Stomach smooth muscle (tissue), 2 donors: ENCODE measurements at regions not wholly inside any gene's neighbourhood (a gene's known extent, or its start where the extent isn't known, plus 50 kb on each side); places are given as distances from the start of the nearest gene placed in this dataset.

ENCODE experiments used
- H3K27ac ChIP-seq: one replicate; pipeline ENCODE4 v1.7.0; 2013; ENCODE audit warnings: mild to moderate bottlenecking, low read length, inconsistent platforms
- H3K27me3 ChIP-seq, 2 donors: one replicate each; pipeline ENCODE4 v1.7.0; 2013; ENCODE audit warnings: low read length in 2 of 2; ENCODE audit not compliant: insufficient read depth in 2 of 2, control insufficient read depth in 1 of 2
- H3K36me3 ChIP-seq, 2 donors: one replicate each; pipeline ENCODE4 v1.7.0; 2013; ENCODE audit warnings: low read length in 2 of 2; ENCODE audit not compliant: control insufficient read depth in 2 of 2, insufficient read depth in 2 of 2
- H3K4me1 ChIP-seq: one replicate; pipeline ENCODE4 v1.7.0; 2013; ENCODE audit warnings: low read length; ENCODE audit not compliant: control insufficient read depth, insufficient read depth
- H3K4me3 ChIP-seq, 2 donors: one replicate each; pipeline ENCODE4 v1.7.0; 2013; ENCODE audit warnings: low read length in 2 of 2
- H3K9ac ChIP-seq, 2 donors: one replicate each; pipeline ENCODE4 v1.7.0; 2013; ENCODE audit warnings: low read length in 2 of 2, mild to moderate bottlenecking in 1 of 2
- H3K9me3 ChIP-seq, 2 donors: one replicate each; pipeline ENCODE4 v1.7.0; 2013; ENCODE audit warnings: low read length in 2 of 2; ENCODE audit not compliant: control insufficient read depth in 2 of 2
- donor health status: healthy.
- donor health status: Pancreatic carcinoma.

DNA sequence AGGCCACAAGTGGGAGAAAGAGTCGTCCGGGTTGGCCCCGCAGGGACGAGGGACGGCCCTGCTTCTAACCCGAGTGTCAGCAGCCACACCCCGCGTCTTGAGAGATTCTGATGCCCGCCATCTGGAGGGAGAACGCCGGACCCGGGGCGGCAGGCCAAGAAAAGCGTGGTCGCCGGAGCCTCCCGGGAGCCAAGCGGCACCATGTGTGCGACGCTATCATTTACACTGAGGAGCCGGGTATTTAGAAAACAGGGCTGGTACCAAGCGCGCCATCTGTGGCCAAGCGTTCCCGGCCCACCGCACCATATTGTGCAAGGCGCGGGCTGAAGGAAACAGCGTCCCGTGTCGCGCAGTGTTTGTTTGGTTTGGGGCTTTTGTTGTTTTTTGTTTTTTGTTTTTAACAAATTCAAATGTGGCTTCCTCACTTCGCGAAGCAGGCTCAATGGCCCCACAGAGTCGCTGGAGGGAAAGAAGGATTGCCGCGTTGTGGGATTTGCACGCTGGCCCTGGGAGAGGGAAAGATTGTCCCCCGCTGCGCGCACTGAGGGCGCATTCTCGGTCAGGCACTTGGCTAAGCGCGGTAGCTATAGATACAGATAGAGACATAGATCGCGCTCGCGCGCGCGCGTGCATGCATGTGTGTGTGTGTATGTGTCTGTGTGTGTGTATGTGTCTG, 153.8 kb downstream of the BCL11B start:
- H3K27me3 ChIP-seq = peaks cover 14 to 28% of the 10 kb centered on the region in 2 donors
- H3K4me1 ChIP-seq = no peaks in the 10 kb centered on the region
- no peak overlapping the region for H3K4me3 ChIP-seq
- peaks cover 0 to 7% of the 10 kb centered on the region in 2 donors for H3K9me3 ChIP-seq
- no peaks in the 10 kb centered on the region for H3K36me3 ChIP-seq
- no peak overlapping the region for H3K9ac ChIP-seq
- no peak overlapping the region for H3K27ac ChIP-seq

DNA sequence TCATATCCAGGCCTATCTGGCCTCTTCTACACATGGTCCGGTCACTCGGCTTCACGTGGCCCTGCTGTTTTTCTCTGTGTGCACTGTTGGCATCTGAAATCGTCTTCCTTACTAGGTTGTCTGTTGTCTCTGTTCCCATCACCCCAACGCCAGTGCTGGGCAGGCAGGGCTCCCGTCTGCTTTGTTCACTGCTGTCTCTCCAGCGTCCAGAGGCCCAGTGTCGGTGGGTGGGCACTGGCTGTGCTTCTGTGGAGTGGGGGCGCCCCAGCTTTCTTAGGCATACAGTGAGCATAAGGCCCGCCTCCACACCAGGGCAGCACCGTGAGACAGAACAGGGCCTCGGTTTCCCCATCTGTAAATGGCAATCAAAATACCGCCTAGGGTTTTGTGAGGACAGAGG, 153.1 kb downstream of the BCL11B start:
- H3K4me1 ChIP-seq = no peaks in the 10 kb centered on the region
- no peak overlapping the region for H3K27ac ChIP-seq
- peaks cover 0 to 6% of the 10 kb centered on the region in 2 donors for H3K9me3 ChIP-seq
- H3K4me3 ChIP-seq = no peak overlapping the region
- H3K36me3 ChIP-seq = no peaks in the 10 kb centered on the region
- H3K27me3 ChIP-seq = peaks cover 14 to 30% of the 10 kb centered on the region in 2 donors
- no peak overlapping the region for H3K9ac ChIP-seq
